K562 (cell line): ENCODE measurements at regions not wholly inside any gene's neighbourhood (a gene's known extent, or its start where the extent isn't known, plus 50 kb on each side); places are given as distances from the start of the nearest gene placed in this dataset.

Source experiments
- ATAC-seq: fragments of 200-7000 bp; cut with Tn5 transposase; 3 replicates; pipeline ENCODE4 v1.9.1; 2020; ENCODE audit warnings: moderate library complexity
- BruUV-seq: library from RNA; stranded (reverse); fragments of 400-500 nt; replicated peaks from 2 replicates; lab custom pipeline; 2021; lab: Mats Ljungman, UMichigan
- CTCF ChIA-PET: fragments of 300-600 bp; formaldehyde crosslinking; extraction: SDS; loops from one replicate; lab custom pipeline; 2021; ENCODE audit warnings: low intra/inter-chr PET ratio; lab: Yijun Ruan, JAX
- POLR2A ChIA-PET: fragments of 300-600, 350-650 bp; sonication (Branson Sonifier 250); formaldehyde crosslinking; extraction: SDS; loops from one replicate; lab custom pipeline; 2021; ENCODE audit warnings: antibody characterized with exemption, inconsistent platforms; lab: Yijun Ruan, JAX
- DNase-seq, 4 experiments: peaks; one replicate each; pipeline versions ENCODE4 v3.0.0 to v3.0.0-alpha.2; 2011 to 2018; ENCODE audit warnings: low spot score in 3 of 4, mixed read lengths in 3 of 4; ENCODE audit errors: extremely low read depth in 1 of 4
- FAIRE-seq: peaks from 2 replicates; lab custom pipeline; 2011; peaks lifted over from hg19 to GRCh38; lab: Jason Lieb, UNC
- H2AFZ ChIP-seq: 2 replicates; pipeline ENCODE4 v1.6.0; 2011; ENCODE audit warnings: low read depth, low read length, control low read depth, inconsistent platforms
- H3K27ac ChIP-seq: fragments of 200-600 bp; 3 replicates; pipeline ENCODE4 v1.8.0; 2011; ENCODE audit warnings: low read depth, mild to moderate bottlenecking, control low read depth, inconsistent platforms, low read length, moderate library complexity, mixed read lengths; ENCODE audit errors: extremely low read depth
- H3K27me3 ChIP-seq, 2 experiments: fragments of 300-600 bp in 1 of 2; 2 replicates in 1 of 2; 3 replicates in 1 of 2; pipeline versions ENCODE4 v1.6.0 to v1.8.0; 2011; ENCODE audit warnings: inconsistent platforms in 2 of 2, low read length in 2 of 2, mild to moderate bottlenecking in 1 of 2, mixed read lengths in 1 of 2, moderate library complexity in 1 of 2; ENCODE audit not compliant: control insufficient read depth in 2 of 2, insufficient read depth in 2 of 2
- H3K36me3 ChIP-seq: fragments of 300-600 bp; 3 replicates; pipeline ENCODE4 v1.8.0; 2011; ENCODE audit warnings: mild to moderate bottlenecking, low read length, inconsistent platforms; ENCODE audit not compliant: control insufficient read depth, insufficient read depth
- H3K4me1 ChIP-seq, 2 experiments: fragments of 200-600 bp in 1 of 2; replicated peaks in 1 of 2; 2 replicates in 1 of 2; 3 replicates in 1 of 2; pipeline versions ENCODE4 v1.5.1 to v1.8.0; 2011; ENCODE audit warnings: inconsistent platforms in 2 of 2, low read length in 2 of 2, mild to moderate bottlenecking in 1 of 2, mixed read lengths in 1 of 2, moderate library complexity in 1 of 2; ENCODE audit not compliant: control insufficient read depth in 2 of 2, insufficient read depth in 2 of 2
- H3K4me2 ChIP-seq: 2 replicates; pipeline ENCODE4 v1.6.1; 2011; ENCODE audit warnings: low read length, control low read depth, inconsistent platforms, mixed read lengths; ENCODE audit not compliant: insufficient read depth
- H3K4me3 ChIP-seq: fragments of 200-600 bp; sonication (generic), shearing (Covaris generic); 2 replicates; pipeline ENCODE4 v1.5.1; 2016; ENCODE audit warnings: control low read depth, inconsistent platforms
- H3K79me2 ChIP-seq: fragments of 200-600 bp; 3 replicates; pipeline ENCODE4 v1.8.0; 2011; ENCODE audit warnings: low read length, inconsistent platforms; ENCODE audit not compliant: control insufficient read depth, insufficient read depth
- H3K9ac ChIP-seq, 2 experiments: 2 replicates each; pipeline versions ENCODE4 v1.6.0 to v1.6.1; 2011; ENCODE audit warnings: low read depth in 2 of 2, low read length in 2 of 2, control low read depth in 1 of 2, inconsistent platforms in 1 of 2, mild to moderate bottlenecking in 1 of 2, mixed read lengths in 1 of 2; ENCODE audit not compliant: insufficient read depth in 1 of 2
- H3K9me1 ChIP-seq: one replicate; pipeline ENCODE4 v1.6.0; 2011; ENCODE audit warnings: inconsistent platforms, mild to moderate bottlenecking, low read length, moderate library complexity; ENCODE audit not compliant: control insufficient read depth, insufficient read depth
- H3K9me3 ChIP-seq: replicated peaks from 2 replicates; pipeline ENCODE4 v1.5.1; 2011; ENCODE audit warnings: low read depth, low read length, inconsistent platforms; ENCODE audit not compliant: control insufficient read depth, insufficient read depth
- H4K20me1 ChIP-seq: replicated peaks from 2 replicates; pipeline ENCODE4 v1.6.1; 2011; ENCODE audit warnings: low read length, inconsistent platforms, mixed read lengths; ENCODE audit not compliant: control insufficient read depth, insufficient read depth
- ARID2 ChIP-seq: fragments of 450-650 bp; IDR thresholded peaks from 2 replicates; pipeline ENCODE4 v1.6.1; 2017; ENCODE audit warnings: antibody characterized with exemption, mild to moderate bottlenecking
- ASH1L ChIP-seq: fragments of 450-650 bp; IDR thresholded peaks from 2 replicates; pipeline ENCODE4 v1.6.1; 2018; ENCODE audit warnings: borderline replicate concordance, mild to moderate bottlenecking, low read depth; ENCODE audit not compliant: partially characterized antibody
- CHD4 ChIP-seq: fragments of 200-600 bp; sonication (generic); IDR thresholded peaks from 3 replicates; pipeline ENCODE4 v1.6.1; 2012; ENCODE audit warnings: low read depth, mild to moderate bottlenecking, mixed read lengths, low read length, inconsistent platforms; ENCODE audit not compliant: insufficient read depth, insufficient replicate concordance, poor library complexity, severe bottlenecking
- FOXJ3 ChIP-seq: sonication (generic); formaldehyde crosslinking; IDR thresholded peaks from 2 replicates; pipeline ENCODE4 v1.4.0; 2020; ENCODE audit warnings: mild to moderate bottlenecking, missing genetic modification reagents
- KDM1A ChIP-seq, 2 experiments: fragments of 450-650 bp; IDR thresholded peaks; 2 replicates each; pipeline ENCODE4 v1.6.1; 2016; ENCODE audit warnings: mild to moderate bottlenecking in 2 of 2
- MEF2D ChIP-seq: conservative IDR thresholded peaks from 2 replicates; pipeline ENCODE4 v1.6.1; 2016; ENCODE audit warnings: low read depth, missing genetic modification characterization, missing compliant biosample characterization
- PHB2 ChIP-seq: fragments of 450-650 bp; IDR thresholded peaks from 2 replicates; pipeline ENCODE4 v1.6.1; 2017; ENCODE audit warnings: low read depth
- RBM34 ChIP-seq: fragments of 200-400 bp; formaldehyde crosslinking; IDR thresholded peaks from 2 replicates; pipeline ENCODE4 v1.6.1; 2018; ENCODE audit warnings: low read length, borderline replicate concordance; ENCODE audit not compliant: insufficient read depth
- RCOR1 ChIP-seq, 2 experiments: IDR thresholded peaks; 2 replicates each; pipeline ENCODE4 v1.6.1; 2012; ENCODE audit warnings: low read depth in 2 of 2, low read length in 2 of 2, borderline replicate concordance in 1 of 2, improper control_type of control experiment in 1 of 2
- RFX7 ChIP-seq: fragments of 250-450 bp; sonication (Bioruptor Pico); IDR thresholded peaks from 2 replicates; pipeline ENCODE4 v1.5.1; 2021; ENCODE audit warnings: mild to moderate bottlenecking
- SIN3A ChIP-seq, 2 experiments: fragments of 150-350 bp in 1 of 2; IDR thresholded peaks; 2 replicates each; pipeline ENCODE4 v1.6.1; 2011 to 2016; ENCODE audit warnings: borderline replicate concordance in 2 of 2, low read depth in 2 of 2, low read length in 2 of 2, mild to moderate bottlenecking in 2 of 2, moderate library complexity in 2 of 2; ENCODE audit not compliant: control insufficient read depth in 1 of 2
- SMARCB1 ChIP-seq: IDR thresholded peaks from 2 replicates; pipeline ENCODE4 v1.6.1; 2011; ENCODE audit warnings: improper control_type of control experiment, low read depth; ENCODE audit not compliant: insufficient read length
- TBL1XR1 ChIP-seq, 2 experiments: IDR thresholded peaks; 2 replicates each; pipeline ENCODE4 v1.6.1; 2012; ENCODE audit warnings: improper control_type of control experiment in 2 of 2, low read length in 2 of 2, mild to moderate bottlenecking in 1 of 2
- U2AF2 ChIP-seq: fragments of 200-400 bp; formaldehyde crosslinking; optimal IDR thresholded peaks from 2 replicates; pipeline ENCODE3; 2017; ENCODE audit warnings: low read depth, mild to moderate bottlenecking, low read length
- ZFP30 ChIP-seq: fragments of 250-450 bp; sonication (Bioruptor Pico); IDR thresholded peaks from 2 replicates; pipeline ENCODE4 v1.8.0; 2022; ENCODE audit warnings: moderate library complexity, mild to moderate bottlenecking, inconsistent platforms, borderline replicate concordance
- ZNF589 ChIP-seq: fragments of 200-800 bp; sonication (Bioruptor generic); IDR thresholded peaks from 2 replicates; pipeline ENCODE4 v1.6.1; 2016; ENCODE audit warnings: low read depth, missing genetic modification characterization, missing compliant biosample characterization
- WGBS: fragments of 100-300 bp; shearing (Covaris generic); methylation state at CpG from one replicate; pipeline ENCODE4 v1.1.6; 2016; ENCODE audit warnings: low coverage, mixed read lengths; ENCODE audit not compliant: insufficient coverage; ENCODE audit errors: missing lambda C conversion rate; 5-methylcytosine and 5-hydroxymethylcytosine counted together
- in situ Hi-C: fragments of 300-500 bp; cut with MboI; formaldehyde crosslinking; loops from 4 replicates; pipeline ENCODE4 v1.15.0; 2018; ENCODE audit warnings: inconsistent platforms, mixed read lengths
- intact Hi-C: fragments of 100-400 bp; cut with micrococcal nuclease; formaldehyde crosslinking; loops from 2 replicates; pipeline ENCODE4 v1.14.2; 2022
- TF ChIP-seq, protein P1 (sequence below): conservative IDR thresholded peaks from 2 replicates; pipeline ENCODE4 v1.6.1; 2011; ENCODE audit warnings: low read depth, mild to moderate bottlenecking, low read length; ENCODE audit not compliant: control insufficient read depth
- TF ChIP-seq, protein P2 (sequence below): fragments of 450-650 bp; IDR thresholded peaks from 2 replicates; pipeline ENCODE4 v1.6.1; 2016; ENCODE audit warnings: antibody characterized with exemption

GRCh38 chr10:78800006-78800405 lies 268.8 kb upstream of the ZMIZ1 start:
- WGBS, result 0% methylated on average over 5 of the region's 5 CpGs
- CTCF ChIA-PET, result no interaction called here
- in situ Hi-C loops (no loop called here), intact Hi-C loops (no loop called here)
- no peaks in the 10 kb centered on the region for H3K36me3 ChIP-seq
- DNase-seq (no peak), ATAC-seq (no peak), FAIRE-seq (no peak)
- no peak overlapping the region for H3K4me2 ChIP-seq
- no peaks in the 10 kb centered on the region for H3K4me1 ChIP-seq
- no TSS peak for BruUV-seq
- H3K27me3 ChIP-seq, result peaks cover 7 to 70% of the 10 kb centered on the region in 2 experiments; a peak in 4 of 5 replicates
- no peak for TF ChIP-seq MEF2D (tag)
- TF ChIP-seq TBL1XR1 (IDR thresholded peaks at IDR 0.05; ENCODE audit: low read length in 2 of 2), result no peak
- TF ChIP-seq, protein P1, sequence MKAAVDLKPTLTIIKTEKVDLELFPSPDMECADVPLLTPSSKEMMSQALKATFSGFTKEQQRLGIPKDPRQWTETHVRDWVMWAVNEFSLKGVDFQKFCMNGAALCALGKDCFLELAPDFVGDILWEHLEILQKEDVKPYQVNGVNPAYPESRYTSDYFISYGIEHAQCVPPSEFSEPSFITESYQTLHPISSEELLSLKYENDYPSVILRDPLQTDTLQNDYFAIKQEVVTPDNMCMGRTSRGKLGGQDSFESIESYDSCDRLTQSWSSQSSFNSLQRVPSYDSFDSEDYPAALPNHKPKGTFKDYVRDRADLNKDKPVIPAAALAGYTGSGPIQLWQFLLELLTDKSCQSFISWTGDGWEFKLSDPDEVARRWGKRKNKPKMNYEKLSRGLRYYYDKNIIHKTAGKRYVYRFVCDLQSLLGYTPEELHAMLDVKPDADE, result no peak
- no peak for TF ChIP-seq RFX7 (CRISPR knock-in tag)
- no peak for TF ChIP-seq ZFP30
- TF ChIP-seq U2AF2, result no peak
- no peak for TF ChIP-seq FOXJ3 (CRISPR knock-in tag)
- TF ChIP-seq ASH1L, result no peak
- TF ChIP-seq KDM1A (IDR thresholded peaks at IDR 0.05), result no peak
- no peak for TF ChIP-seq ZNF589 (CRISPR knock-in tag)
- no peak for TF ChIP-seq SIN3A (IDR thresholded peaks at IDR 0.05; ENCODE audit: borderline replicate concordance in 2 of 2, control insufficient read depth in 1 of 2, low read depth in 2 of 2, low read length in 2 of 2)
- no peak for TF ChIP-seq SMARCB1
- no peak for TF ChIP-seq RCOR1 (IDR thresholded peaks at IDR 0.05; ENCODE audit: borderline replicate concordance in 1 of 2, low read depth in 2 of 2, low read length in 2 of 2)
- TF ChIP-seq PHB2, result no peak
- no peak for TF ChIP-seq CHD4
- no peak for TF ChIP-seq RBM34
- TF ChIP-seq, protein P2, sequence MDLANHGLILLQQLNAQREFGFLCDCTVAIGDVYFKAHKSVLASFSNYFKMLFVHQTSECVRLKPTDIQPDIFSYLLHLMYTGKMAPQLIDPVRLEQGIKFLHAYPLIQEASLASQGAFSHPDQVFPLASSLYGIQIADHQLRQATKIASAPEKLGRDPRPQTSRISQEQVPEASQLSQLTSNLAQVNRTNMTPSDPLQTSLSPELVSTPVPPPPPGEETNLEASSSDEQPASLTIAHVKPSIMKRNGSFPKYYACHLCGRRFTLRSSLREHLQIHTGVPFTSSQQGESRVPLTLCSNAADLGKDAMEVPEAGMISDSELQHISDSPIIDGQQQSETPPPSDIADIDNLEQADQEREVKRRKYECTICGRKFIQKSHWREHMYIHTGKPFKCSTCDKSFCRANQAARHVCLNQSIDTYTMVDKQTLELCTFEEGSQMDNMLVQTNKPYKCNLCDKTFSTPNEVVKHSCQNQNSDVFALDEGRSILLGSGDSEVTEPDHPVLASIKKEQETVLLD, result no peak
- no peak for TF ChIP-seq ARID2
- no peaks in the 10 kb centered on the region for H3K9me1 ChIP-seq
- H3K9me3 ChIP-seq, result no peaks in the 10 kb centered on the region
- no peaks in the 10 kb centered on the region for H3K79me2 ChIP-seq
- H3K4me3 ChIP-seq, result no peak overlapping the region
- no peak overlapping the region for H3K9ac ChIP-seq
- no peak overlapping the region for H3K27ac ChIP-seq
- H4K20me1 ChIP-seq, result peaks cover 7% of the 10 kb centered on the region; the same call in 1 of the 2 replicates
- H2AFZ ChIP-seq, result no peak overlapping the region
- POLR2A ChIA-PET, result interaction anchor here (0.7 kb wide), 1 partner anchor 390 kb away, joined by 3 read pairs; no protein-coding TSS in a partner anchor
